Mesendoderm (in vitro differentiated cells): ENCODE measurements at regions not wholly inside any gene's neighbourhood (a gene's known extent, or its start where the extent isn't known, plus 50 kb on each side); places are given as distances from the start of the nearest gene placed in this dataset.

ENCODE experiments used
- DNase-seq: peaks from one replicate; pipeline ENCODE4 v3.0.0; 2013
- H2AK5ac ChIP-seq: 2 replicates; pipeline ENCODE4 v1.6.1; 2013; ENCODE audit warnings: low read length, inconsistent platforms
- H2BK120ac ChIP-seq: 2 replicates; pipeline ENCODE4 v1.6.1; 2013; ENCODE audit warnings: low read depth, mild to moderate bottlenecking, low read length, moderate library complexity, mixed read lengths
- H2BK15ac ChIP-seq: replicated peaks from 2 replicates; pipeline ENCODE4 v1.6.1; 2013; ENCODE audit warnings: low read depth, mild to moderate bottlenecking, moderate library complexity
- H2BK5ac ChIP-seq: 2 replicates; pipeline ENCODE4 v1.6.1; 2013; ENCODE audit warnings: low read length, inconsistent platforms
- H3K18ac ChIP-seq: 2 replicates; pipeline ENCODE4 v1.6.1; 2013; ENCODE audit warnings: mild to moderate bottlenecking, low read length, mixed read lengths
- H3K23ac ChIP-seq: one replicate; pipeline ENCODE4 v1.6.1; 2013; ENCODE audit warnings: low read length
- H3K27ac ChIP-seq: 2 replicates; pipeline ENCODE4 v1.5.1; 2013; ENCODE audit warnings: low read depth, mild to moderate bottlenecking, inconsistent platforms, low read length, moderate library complexity
- H3K27me3 ChIP-seq: 2 replicates; pipeline ENCODE4 v1.6.1; 2013; ENCODE audit warnings: low read length, control low read depth, mild to moderate bottlenecking, inconsistent platforms; ENCODE audit not compliant: insufficient read depth, poor library complexity
- H3K36me3 ChIP-seq: 2 replicates; pipeline ENCODE4 v1.6.1; 2013; ENCODE audit warnings: low read length, inconsistent platforms; ENCODE audit not compliant: control insufficient read depth, insufficient read depth
- H3K4ac ChIP-seq: one replicate; pipeline ENCODE4 v1.6.1; 2013; ENCODE audit warnings: low read depth, mild to moderate bottlenecking, low read length, moderate library complexity
- H3K4me1 ChIP-seq: 2 replicates; pipeline ENCODE4 v1.6.1; 2013; ENCODE audit warnings: low read depth, low read length, inconsistent platforms; ENCODE audit not compliant: control insufficient read depth
- H3K4me2 ChIP-seq: 2 replicates; pipeline ENCODE4 v1.6.1; 2013; ENCODE audit warnings: low read length
- H3K4me3 ChIP-seq: 2 replicates; pipeline ENCODE4 v1.5.1; 2013; ENCODE audit warnings: mild to moderate bottlenecking, low read length
- H3K56ac ChIP-seq: one replicate; pipeline ENCODE4 v1.6.1; 2013; ENCODE audit warnings: low read length
- H3K79me1 ChIP-seq: 2 replicates; pipeline ENCODE4 v1.6.1; 2013; ENCODE audit warnings: low read length, inconsistent platforms
- H3K79me2 ChIP-seq: 2 replicates; pipeline ENCODE4 v1.6.1; 2013; ENCODE audit warnings: mild to moderate bottlenecking, low read length; ENCODE audit not compliant: control insufficient read depth, insufficient read depth
- H3K9ac ChIP-seq: 2 replicates; pipeline ENCODE4 v1.6.1; 2013; ENCODE audit warnings: low read length, inconsistent platforms
- H4K5ac ChIP-seq: one replicate; pipeline ENCODE4 v1.6.1; 2013; ENCODE audit warnings: low read length
- H4K8ac ChIP-seq: one replicate; pipeline ENCODE4 v1.6.1; 2013; ENCODE audit warnings: low read depth, mild to moderate bottlenecking, control low read depth, low read length, moderate library complexity
- WGBS: extraction: QIAGEN DNeasy Blood & Tissue Kit; methylation state at CpG from one replicate; pipeline ENCODE4 v1.1.7; 2013; ENCODE audit warnings: low lambda C conversion rate, missing lambda C conversion rate; ENCODE audit not compliant: insufficient coverage; ENCODE audit errors: extremely low coverage; 5-methylcytosine and 5-hydroxymethylcytosine counted together

DNA sequence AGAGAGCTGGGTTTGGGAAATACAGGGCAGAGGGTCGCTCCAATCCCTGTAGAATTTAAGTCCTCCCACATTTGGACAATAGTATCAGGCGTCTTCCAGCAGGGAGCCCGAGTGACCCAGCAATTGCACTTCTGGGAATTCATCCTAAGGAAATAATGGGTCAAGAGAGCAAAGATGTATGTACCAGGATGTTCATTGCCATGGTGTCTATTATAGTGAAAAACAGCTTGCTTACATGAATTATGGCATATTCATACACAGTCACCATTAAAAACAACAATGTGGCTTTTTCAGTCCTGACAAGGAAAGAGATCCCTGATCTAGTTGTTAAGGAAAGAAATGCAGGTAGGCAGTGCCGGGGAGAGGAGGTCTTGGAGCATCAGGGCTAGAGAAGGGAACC is 167.7 kb downstream of the PJA1 start:
- H3K18ac ChIP-seq = no peak overlapping the region
- H3K79me1 ChIP-seq = no peaks in the 10 kb centered on the region
- H3K4me2 ChIP-seq = no peak overlapping the region
- no peak overlapping the region for H3K4me3 ChIP-seq
- no peak overlapping the region for H2BK5ac ChIP-seq
- H4K8ac ChIP-seq = no peak overlapping the region
- no peak overlapping the region for H4K5ac ChIP-seq
- no peak overlapping the region for H3K56ac ChIP-seq
- no peak overlapping the region for H3K4ac ChIP-seq
- H3K23ac ChIP-seq = no peak overlapping the region
- no peak overlapping the region for H3K27ac ChIP-seq
- no peaks in the 10 kb centered on the region for H3K36me3 ChIP-seq
- H3K9ac ChIP-seq = no peak overlapping the region
- H2AK5ac ChIP-seq = no peak overlapping the region
- no peak overlapping the region for H2BK15ac ChIP-seq
- DNase-seq = no peak
- no peaks in the 10 kb centered on the region for H3K4me1 ChIP-seq
- H2BK120ac ChIP-seq = no peak overlapping the region
- H3K27me3 ChIP-seq = no peaks in the 10 kb centered on the region
- no CpG with 5 or more reads among the region's 4 CpGs for WGBS
- no peaks in the 10 kb centered on the region for H3K79me2 ChIP-seq

DNA sequence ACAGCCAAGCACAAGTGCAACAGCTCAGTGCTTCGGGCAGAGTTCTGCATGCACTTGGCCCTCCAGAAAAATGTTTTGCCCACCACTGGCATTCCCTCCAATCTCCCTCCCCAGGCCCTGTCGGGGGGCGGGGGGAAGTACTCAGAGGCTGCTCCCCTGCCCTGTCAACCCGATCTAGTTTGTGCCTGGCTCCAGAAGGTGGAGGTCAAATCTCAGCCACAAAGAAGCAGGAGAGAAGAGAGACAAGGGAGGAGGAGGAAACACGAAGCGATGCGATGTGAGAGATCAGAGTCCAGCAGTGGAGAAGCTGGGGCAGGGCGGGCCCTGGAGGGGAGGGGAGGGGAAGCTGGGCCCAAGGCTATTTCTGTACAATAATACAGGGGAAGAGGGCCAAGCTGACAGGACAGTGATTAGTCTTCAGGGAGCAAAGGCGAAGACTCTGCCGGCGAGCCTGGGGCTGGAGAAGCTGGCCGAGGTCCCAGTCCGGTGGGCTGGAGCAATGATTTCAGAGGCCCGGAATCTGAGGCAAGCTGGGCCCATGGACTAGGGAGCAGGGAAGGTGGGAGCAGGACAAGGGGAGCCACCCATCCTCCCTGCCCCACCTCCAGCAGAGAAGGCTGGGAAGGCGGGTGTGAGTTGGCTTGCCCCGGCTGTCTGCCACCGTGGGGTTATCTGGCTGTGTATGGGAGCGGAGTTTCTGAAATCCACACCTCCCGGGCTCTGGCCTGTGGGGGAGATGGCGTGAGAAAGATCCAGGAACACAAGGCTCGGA is 167.1 kb downstream of the EFNB1 start:
- Histone ChIP-seq H2BK120ac (no peak overlapping the region), H3K4me2 (no peak overlapping the region), H3K23ac (no peak overlapping the region), H2BK15ac (no peak overlapping the region), H3K27ac (no peak overlapping the region), H3K9ac (no peak overlapping the region), H2BK5ac (no peak overlapping the region), H3K4ac (no peak overlapping the region), H3K27me3 (no peaks in the 10 kb centered on the region), H4K5ac (no peak overlapping the region), H3K18ac (no peak overlapping the region), H3K4me1 (no peaks in the 10 kb centered on the region), H4K8ac (no peak overlapping the region), H3K56ac (peak overlapping the region; percentile 15), H2AK5ac (no peak overlapping the region), H3K79me2 (no peaks in the 10 kb centered on the region), H3K4me3 (no peak overlapping the region), H3K36me3 (no peaks in the 10 kb centered on the region), H3K79me1 (no peaks in the 10 kb centered on the region)
- DNase-seq = no peak
- no CpG with 5 or more reads among the region's 21 CpGs for WGBS

DNA sequence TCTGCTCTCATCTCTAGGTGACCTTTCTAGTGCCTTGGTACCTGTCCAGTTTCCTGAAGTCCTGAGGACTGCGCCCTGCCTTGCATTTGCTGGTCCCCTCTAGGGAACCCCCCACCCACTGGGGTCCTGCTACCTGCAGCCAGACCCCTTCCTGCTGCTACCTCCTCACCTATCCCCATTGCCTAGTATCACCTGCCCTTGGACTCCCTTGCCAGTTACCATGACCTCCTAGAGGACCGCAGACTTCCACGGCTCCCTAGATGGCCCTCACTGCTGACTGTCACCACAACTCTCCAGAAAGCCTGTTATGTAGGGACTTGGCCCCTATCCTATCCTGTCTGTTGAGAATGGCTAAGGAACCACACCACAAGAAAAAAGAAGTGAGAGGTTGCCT is 166.6 kb downstream of the EFNB1 start:
- Histone ChIP-seq H3K4ac (no peak overlapping the region), H3K27ac (no peak overlapping the region), H2BK120ac (no peak overlapping the region), H3K23ac (no peak overlapping the region), H2AK5ac (no peak overlapping the region), H3K4me3 (no peak overlapping the region), H3K4me2 (no peak overlapping the region), H3K27me3 (no peaks in the 10 kb centered on the region), H4K8ac (no peak overlapping the region), H3K79me1 (no peaks in the 10 kb centered on the region), H3K79me2 (no peaks in the 10 kb centered on the region), H3K56ac (no peak overlapping the region), H2BK5ac (no peak overlapping the region), H3K4me1 (peaks cover 1% of the 10 kb centered on the region), H3K18ac (no peak overlapping the region), H3K36me3 (no peaks in the 10 kb centered on the region), H3K9ac (no peak overlapping the region), H4K5ac (no peak overlapping the region), H2BK15ac (no peak overlapping the region)
- DNase-seq = no peak
- no CpG with 5 or more reads among the region's 3 CpGs for WGBS

DNA sequence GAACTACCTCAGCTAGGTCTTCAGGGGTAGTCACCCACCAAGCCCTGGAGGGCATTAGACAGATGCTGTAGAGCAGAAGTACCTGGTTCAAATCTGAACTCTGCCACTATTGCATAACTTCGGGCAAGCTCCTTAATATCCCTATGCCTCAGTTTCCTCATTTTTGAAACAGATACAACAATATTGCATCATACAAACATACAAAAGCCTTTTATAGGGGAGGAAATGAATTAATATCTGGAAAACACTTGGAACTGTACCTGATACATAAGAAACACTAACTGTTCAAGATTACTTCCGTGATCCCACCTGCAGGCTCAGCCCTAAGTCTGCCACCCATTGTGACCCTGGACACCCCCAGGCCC is 166.1 kb downstream of the EFNB1 start:
- H4K8ac ChIP-seq = no peak overlapping the region
- no peak overlapping the region for H3K4me2 ChIP-seq
- no peaks in the 10 kb centered on the region for H3K79me2 ChIP-seq
- H3K18ac ChIP-seq = no peak overlapping the region
- no peak overlapping the region for H2BK15ac ChIP-seq
- no peak overlapping the region for H2BK5ac ChIP-seq
- no peaks in the 10 kb centered on the region for H3K36me3 ChIP-seq
- no peak for DNase-seq
- H3K27me3 ChIP-seq = no peaks in the 10 kb centered on the region
- no CpG with 5 or more reads among the region's 2 CpGs for WGBS
- no peak overlapping the region for H3K23ac ChIP-seq
- no peak overlapping the region for H2AK5ac ChIP-seq
- H2BK120ac ChIP-seq = no peak overlapping the region
- H3K4ac ChIP-seq = no peak overlapping the region
- no peak overlapping the region for H3K4me3 ChIP-seq
- H4K5ac ChIP-seq = no peak overlapping the region
- peaks cover 4% of the 10 kb centered on the region for H3K4me1 ChIP-seq
- H3K27ac ChIP-seq = no peak overlapping the region
- H3K79me1 ChIP-seq = no peaks in the 10 kb centered on the region
- no peak overlapping the region for H3K56ac ChIP-seq
- H3K9ac ChIP-seq = no peak overlapping the region

DNA sequence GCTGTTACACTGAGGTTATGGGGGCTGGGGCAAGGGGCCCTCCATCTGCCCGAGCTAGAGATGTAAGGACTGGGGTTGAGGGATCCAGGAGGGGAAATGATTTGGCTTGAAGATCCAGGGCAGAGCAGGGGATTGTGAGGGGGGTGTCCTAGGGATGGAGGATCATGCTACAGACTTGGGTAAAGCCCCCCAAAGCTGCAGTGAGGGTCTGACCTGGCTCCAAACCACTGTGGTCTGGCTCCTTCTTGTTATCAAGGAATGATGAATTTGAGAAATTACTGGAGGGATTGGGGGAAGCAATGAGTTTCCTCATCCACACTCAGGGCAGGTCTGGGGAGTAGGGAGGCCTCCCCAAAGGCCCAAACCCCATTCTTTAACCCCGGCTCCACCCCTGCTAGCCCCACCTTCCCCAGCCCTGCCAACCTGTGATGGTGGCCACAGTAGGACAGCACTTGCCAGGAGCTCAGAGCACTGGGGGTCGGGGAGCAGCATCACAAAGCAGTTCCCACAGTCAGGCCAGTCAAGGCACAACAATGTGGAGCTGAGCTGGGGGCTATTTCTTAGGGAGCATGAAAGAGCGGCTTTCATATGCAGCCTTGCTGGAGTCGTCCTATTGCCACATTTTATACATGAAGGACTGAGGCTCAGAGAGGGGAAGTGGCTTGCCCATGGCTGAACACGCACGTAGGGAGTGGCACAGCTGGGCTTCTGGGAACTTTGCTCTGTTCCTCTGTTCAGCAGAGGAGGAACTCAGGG is 165.5 kb downstream of the EFNB1 start:
- H4K5ac ChIP-seq = no peak overlapping the region
- DNase-seq = no peak
- no peak overlapping the region for H3K4me3 ChIP-seq
- no peak overlapping the region for H2BK15ac ChIP-seq
- H3K4me2 ChIP-seq = no peak overlapping the region
- H3K56ac ChIP-seq = no peak overlapping the region
- no peaks in the 10 kb centered on the region for H3K36me3 ChIP-seq
- H3K4ac ChIP-seq = no peak overlapping the region
- no peak overlapping the region for H2BK120ac ChIP-seq
- no peak overlapping the region for H4K8ac ChIP-seq
- no peaks in the 10 kb centered on the region for H3K79me1 ChIP-seq
- no peak overlapping the region for H2BK5ac ChIP-seq
- H3K4me1 ChIP-seq = peaks cover 4% of the 10 kb centered on the region
- H3K23ac ChIP-seq = no peak overlapping the region
- no peak overlapping the region for H3K9ac ChIP-seq
- no peak overlapping the region for H3K27ac ChIP-seq
- no peaks in the 10 kb centered on the region for H3K27me3 ChIP-seq
- WGBS = no CpG with 5 or more reads among the region's 7 CpGs
- H2AK5ac ChIP-seq = no peak overlapping the region
- H3K18ac ChIP-seq = no peak overlapping the region
- no peaks in the 10 kb centered on the region for H3K79me2 ChIP-seq
